Epidermal melanocyte (primary cell): ENCODE measurements at regions not wholly inside any gene's neighbourhood (a gene's known extent, or its start where the extent isn't known, plus 50 kb on each side); places are given as distances from the start of the nearest gene placed in this dataset.
"Not testable (repeated sequence)": the region's sequence is repeated elsewhere in the genome, so short reads cannot be mapped to it uniquely, and the experiment has no call there.

Experiments used
- DNase-seq: peaks from one replicate; pipeline ENCODE4 v3.0.0; 2011; ENCODE audit warnings: low spot score; ENCODE audit not compliant: insufficient read length

DNA sequence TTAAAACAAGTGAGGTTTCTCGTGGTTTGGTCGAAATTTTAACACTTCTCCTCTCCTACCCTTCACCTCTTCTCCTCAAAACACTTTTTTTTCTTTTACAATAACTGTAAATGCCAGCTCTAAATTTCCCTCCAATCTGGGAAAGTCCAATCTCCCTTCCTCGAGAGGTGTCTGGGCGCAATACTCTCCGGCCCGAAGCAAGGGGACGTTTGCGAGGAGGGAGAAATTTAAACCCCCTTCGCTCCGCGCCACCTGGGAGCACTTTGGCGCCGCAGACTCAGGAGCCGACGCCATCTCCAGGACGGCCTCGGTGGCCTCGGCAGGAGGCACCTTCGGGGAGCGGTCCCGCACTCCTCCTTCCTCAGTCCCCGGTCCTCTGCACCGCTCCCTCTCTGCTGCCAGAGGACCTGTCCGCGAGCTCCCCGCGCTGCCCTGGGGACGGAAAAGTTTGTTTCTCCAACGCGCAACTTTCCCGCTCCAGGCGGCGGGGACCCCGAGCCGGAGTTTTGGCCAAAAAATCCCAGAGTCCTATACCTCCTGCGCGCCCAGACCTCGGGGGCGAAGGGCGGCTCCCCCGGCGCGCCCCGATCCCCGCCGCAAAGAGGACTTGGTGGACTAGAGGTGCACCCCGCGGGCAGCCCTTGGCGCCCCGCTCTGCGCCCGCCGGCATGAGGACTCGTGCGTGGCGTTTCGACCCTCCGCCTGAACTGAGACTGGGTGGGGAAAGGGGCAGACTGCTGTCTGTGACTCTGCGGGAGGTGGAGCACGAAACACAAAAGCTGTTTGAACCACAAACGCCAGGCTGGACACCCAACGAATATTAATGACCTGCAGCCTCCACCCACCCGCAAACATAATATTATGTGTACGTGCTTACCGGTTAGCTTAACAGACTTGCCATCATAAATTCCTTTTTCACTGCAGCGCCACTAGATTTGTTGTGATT lies 95.2 kb upstream of the HMGA2 start:
- no peak for DNase-seq

DNA sequence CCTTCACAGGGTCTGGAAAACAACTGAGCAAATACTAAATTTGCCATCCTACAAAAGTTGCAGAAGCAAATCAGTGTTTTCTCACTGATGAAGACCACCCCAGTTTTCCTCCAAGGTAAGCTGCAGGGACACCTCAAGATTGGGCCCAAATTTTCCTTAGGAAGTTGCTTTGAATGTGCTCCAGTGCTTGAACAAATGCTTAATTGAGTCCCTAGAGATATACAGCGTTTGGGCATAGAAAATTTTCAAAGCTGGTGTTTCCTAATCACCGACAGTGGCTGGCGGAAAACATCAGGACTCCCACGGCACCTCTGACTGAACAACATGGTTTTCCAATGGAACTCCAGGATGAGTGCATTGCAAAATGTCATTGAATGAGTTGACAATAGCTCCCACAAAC lies 92.5 kb upstream of the HMGA2 start:
- no peak for DNase-seq

DNA sequence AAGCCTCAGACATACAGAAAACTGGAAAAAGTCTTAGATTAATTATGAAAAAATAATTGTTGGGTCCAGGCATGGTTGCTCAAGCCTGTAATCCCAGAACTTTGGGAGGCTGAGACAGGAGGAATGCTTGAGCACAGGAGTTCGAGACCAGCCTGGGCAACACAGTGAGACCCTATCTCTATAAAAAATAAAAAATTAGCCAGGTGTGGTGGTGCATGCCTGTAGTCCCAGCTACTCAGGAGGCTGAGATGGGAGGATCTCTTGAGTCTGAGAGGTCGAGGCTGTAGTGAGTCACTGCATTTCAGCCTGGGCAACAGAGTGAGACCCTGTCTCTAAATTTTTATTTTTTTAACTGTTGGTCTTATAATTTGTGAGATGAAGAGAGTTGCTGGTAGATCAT lies 90.6 kb upstream of the HMGA2 start:
- DNase-seq, result not testable (repeated sequence)

DNA sequence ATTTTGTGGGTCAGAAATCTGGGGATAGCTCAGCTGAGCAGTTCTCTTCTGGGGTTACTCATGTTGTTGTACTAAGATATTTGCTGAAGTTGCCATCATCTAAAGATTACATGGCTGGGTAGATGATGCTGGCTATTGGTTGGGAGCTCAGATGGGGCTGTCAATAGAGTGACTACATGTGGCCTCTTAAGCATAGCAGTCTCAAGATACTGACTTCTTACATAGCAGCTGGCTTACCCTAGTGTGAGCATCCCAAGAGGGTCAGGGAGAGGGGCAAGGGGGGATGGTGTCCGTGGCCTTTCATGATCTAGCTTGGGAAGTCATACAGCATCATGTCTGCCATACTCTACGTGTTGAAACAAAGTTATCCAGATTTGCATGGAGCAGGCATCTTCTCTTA lies 90.1 kb upstream of the HMGA2 start:
- DNase-seq, result no peak

DNA sequence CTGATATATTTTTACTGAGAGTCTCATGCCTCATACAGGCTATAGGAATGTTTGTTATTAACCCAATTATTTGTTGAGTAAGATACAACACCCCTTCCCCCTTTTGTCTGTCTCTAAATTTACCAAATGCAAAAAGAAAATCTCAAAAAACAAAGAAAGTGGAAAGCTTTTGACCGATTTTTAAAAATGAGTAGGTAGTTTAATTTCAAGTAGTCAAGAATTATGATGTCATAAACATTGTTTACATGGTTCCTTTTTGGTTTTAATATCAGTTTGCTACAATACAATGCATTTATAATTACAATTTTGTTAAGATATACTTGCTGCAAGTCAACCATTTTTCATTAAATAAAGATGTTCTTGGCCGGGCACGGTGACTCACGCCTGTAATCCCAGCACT lies 84.7 kb upstream of the HMGA2 start:
- no peak for DNase-seq

DNA sequence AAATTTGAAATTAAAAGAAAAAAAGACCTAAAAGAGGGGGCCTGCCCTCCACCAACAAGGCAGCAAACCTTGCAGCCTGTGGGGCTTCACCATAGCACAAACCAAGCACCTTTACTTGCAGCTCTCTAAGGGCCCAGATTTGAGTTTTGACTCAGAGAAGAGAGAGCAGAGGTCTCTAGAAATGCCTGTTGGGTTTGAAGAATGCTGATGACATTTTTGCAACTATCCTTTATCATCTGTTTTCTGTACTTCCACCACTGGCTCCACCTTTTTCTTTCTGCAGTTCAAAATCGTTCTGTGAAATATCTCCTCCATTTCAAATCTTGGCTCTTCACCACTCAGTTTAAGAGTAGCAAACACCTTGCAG lies 83.8 kb upstream of the HMGA2 start:
- no peak for DNase-seq

DNA sequence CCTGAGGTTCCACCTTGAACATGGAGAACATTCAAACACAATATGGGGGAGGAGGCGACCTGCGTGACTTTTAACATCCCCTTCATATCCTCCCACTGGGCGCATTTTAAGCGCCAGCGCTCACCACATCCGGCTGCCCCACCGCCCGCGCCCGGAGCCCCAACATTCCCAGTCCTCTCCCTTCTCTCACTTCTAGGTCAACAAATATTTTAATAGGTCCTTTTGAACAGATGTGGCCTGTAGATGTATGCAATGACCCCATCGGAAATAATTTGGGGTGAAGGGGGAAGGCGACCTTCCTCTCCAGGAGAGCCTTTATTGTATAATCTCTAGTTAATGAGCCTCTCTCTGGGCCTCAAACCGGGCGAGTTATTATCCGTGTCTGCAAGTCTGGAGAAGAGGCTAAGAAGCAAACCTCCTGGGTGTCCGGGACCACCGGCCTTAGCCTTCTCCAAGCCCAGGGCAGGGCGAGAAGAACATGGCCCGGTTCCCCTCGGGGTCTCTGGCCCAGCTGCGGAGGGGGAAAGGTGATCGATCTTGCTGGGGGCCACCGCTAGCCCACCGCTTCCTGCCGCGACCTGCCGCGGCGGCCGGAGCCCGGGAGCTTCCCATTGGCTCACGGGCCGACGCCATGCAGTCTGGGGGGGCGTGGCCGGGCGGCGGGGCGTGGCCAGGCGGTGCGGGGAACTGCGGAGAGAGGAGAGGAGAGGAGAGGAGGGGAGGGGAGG lies 83.2 kb upstream of the HMGA2 start:
- peak; percentile 75 for DNase-seq

DNA sequence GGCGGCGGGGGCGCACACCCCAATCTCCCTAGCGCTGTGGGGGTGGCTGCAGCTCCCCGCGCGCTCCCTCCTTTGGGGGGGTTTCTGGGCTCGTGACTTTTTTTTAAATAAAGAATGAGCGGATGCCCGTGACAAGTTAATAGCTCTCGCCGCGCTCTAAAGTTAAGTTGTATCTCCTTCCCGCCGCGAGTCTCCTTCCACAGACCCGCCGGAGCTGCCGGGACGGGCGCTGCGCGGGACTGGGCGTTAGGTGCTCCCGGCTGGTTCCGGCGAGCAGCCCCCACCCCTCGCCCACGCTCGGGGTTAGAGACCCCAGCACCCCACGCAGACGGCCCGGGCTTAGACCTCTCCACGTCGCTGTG lies 82.6 kb upstream of the HMGA2 start:
- no peak for DNase-seq

DNA sequence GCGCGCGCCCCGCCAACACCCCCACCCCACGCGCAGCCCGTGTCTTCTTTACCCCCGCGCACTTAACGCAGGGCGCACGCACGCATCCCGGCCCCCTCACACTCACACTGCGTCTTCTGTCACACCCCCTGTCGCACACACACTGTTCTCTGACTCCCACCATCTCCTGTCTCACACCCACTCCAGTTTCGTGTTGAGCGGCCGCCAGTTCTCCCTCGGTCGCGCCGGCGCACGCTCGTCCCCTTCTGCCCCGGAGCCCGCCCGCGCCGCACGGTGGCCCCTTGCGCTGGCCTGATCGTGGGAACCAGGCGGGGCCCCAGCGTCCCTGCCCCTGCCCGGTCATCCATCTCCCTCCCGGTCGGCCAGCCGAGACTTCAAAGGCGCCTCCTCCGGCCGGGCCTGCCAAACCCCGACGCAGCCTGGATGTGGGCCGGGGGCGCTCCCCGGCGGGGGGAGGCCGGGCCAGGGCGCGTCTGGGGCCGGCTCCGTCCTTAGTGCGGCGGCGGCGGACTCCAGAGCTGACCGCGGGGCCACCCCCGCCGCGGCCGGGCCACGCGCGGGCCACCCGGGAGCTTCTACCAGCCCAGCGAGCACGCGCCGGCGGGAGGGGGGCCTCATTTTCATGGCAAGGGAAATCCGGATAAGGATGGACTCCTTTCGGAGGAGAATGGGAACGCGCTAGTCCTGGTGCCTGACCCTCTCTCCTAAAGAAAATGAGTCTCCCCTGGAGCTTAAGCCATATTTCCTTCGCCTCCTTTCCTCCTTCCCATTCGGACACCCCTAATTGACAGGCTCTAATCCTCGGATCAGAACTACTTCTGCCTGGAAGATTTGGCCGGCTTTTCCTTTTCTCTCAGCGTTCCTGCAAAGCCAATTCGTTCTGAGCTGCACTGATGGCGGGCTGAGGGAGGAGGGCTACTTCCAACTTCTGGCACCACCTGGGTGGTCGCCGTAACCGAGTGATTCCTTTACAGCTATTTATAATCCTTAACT lies 82.0 kb upstream of the HMGA2 start:
- DNase-seq, result peak; percentile 64

DNA sequence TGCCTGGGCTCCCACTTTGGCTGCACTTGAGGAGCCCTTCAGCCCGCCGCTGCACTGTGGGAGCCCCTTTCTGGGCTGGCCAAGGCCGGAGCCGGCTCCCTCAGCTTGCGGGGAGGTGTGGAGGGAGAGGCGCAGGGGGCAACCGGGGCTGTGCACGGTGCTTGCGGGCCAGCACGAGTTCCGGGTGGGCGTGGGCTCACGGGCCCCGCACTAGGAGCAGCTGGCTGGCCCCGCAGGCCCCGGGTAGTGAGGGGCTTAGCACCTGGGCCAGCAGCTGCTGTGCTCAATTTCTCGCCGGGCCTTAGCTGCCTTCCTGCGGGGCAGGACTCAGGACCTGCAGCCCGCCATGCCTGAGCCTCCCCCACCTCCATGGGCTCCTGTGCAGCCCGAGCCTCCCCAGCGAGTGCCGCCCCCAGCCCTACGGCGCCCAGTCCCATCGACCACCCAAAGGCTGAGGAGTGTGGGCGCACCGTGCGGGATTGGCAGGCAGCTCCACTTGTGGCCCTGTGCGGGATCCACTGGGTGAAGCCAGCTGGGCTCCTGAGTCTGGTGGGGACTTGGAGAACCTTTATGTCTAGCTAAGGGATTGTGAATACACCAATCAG lies 79.9 kb upstream of the HMGA2 start:
- DNase-seq, result not testable (repeated sequence)

DNA sequence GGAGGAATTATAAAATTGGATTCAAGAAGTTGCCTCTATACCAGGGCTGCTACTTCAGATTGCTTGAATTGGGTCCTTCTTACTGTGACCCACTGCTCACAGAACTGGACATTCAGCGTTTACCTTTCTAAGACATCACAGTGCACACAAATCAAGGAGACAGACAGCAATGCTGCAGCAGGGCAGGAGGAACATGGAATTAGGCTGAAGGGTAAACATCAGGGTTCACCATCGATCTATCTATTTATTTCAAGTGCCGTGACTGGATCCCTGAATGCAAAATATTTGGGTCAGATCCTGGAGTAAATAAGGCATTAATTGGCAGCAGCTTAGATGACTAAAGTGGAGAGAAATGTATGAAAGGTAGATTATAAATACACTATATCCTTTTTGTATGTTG lies 76.9 kb upstream of the HMGA2 start:
- no peak for DNase-seq

DNA sequence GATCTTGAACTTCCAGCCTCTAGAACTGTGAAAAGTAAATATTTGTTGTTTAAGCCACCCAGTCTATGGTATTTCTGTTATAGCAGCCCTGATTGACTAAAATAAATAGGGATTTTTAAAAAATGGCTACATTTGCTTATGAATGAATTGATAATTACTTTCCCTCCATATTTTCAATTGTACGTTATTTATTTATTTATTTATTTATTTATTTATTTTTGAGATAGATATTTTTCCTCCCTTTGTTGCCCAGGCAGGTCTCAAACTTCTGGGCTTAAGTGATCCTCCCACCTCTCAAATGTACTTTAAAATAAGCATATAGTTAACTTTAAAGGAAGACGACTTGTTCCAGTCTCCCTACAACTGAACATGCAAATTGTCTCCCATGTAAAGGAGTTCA lies 76.0 kb upstream of the HMGA2 start:
- DNase-seq, result no peak

DNA sequence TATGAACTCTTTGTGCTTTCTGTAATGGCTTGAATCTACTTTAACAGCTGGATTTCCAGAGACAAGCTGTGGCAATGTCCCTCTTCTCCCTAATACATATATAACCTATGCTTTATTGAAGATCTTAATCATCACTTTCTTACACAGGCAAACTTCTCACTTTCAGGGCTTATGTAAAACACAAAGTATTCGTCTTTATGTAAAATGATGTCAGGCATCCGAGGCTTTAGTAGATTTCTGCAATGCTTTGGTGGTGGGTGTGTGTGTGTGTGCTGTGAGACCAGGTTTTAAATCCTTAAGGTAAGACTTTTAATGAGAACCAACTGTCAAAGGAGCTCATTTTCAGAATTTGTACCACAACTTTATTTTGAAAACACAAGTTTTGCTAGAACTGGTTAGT lies 70.0 kb upstream of the HMGA2 start:
- no peak for DNase-seq

DNA sequence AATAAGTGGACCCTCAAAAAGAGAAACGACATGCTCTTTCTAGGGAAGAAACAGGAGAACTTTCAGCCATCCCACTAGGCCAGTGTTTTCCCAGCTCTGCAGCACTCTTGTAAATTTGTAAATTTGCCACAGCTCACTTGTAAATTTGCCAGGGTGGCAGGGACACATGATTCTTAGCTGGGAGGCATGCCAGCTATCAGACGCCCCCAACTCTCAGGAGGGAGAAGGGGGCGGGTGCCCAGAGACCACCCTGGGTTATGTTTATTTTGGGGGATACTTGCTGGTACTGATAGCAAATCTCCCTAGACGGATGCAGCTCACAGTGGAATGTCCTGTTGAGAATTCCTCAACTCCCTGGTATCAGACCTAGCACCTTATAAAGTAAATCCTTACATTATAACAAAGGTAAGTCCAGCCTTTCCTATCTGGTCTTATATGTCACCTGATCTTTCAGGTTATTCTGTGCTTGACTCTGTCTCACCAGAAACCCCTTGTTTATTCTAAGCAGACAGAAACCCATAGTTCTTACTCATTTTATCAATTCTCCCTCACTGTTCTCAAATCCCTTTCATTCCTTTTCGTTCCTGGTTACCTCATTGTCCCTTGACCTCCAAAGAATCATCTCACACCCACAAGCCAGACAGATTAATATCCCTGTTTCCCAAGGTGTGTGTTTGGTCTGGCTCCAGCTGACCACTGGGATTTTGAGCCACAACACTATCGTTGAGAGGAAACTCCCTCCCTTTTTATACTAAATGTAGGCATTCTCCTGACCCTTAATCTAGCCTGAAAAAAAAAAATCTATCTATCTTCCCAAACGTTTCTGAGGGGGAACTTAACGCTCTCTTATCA lies 69.3 kb upstream of the HMGA2 start:
- no peak for DNase-seq

DNA sequence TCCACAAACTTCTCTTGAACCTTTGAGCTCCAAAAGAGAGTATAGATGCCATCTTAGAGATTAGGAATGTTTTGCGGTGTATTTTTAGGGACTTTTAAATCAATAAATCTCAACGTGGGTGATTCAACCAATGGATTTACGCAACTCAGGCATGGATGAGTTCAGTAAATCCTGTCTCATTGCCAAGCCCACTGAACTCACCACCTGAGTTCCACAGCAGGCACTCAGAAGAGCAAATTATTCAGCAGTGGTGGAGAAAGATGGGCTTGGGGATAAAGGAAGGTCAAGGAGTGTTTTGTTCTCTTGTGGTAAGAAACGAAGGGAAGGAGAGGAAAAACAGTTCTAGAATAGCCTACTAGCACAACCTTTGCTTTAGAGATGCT lies 68.7 kb upstream of the HMGA2 start:
- DNase-seq, result no peak

DNA sequence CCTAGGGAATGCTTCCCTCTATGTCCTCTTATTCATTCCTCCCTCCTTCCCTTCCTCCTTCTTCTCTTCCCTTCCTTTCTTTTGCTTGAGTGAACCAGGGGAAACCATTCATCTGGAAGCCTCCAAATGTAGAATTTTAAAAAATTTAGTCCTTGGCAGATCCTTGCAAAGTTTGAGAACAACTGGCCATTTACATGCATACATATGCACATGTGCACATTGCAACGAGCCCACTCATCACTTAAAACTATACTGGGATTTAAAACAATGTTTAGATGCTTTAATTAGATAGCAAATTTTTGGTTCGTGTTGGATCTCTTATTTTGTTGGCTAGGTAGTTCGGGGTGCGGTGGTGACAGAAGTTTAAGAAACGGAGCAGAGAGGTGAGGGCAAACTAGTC lies 68.0 kb upstream of the HMGA2 start:
- no peak for DNase-seq

DNA sequence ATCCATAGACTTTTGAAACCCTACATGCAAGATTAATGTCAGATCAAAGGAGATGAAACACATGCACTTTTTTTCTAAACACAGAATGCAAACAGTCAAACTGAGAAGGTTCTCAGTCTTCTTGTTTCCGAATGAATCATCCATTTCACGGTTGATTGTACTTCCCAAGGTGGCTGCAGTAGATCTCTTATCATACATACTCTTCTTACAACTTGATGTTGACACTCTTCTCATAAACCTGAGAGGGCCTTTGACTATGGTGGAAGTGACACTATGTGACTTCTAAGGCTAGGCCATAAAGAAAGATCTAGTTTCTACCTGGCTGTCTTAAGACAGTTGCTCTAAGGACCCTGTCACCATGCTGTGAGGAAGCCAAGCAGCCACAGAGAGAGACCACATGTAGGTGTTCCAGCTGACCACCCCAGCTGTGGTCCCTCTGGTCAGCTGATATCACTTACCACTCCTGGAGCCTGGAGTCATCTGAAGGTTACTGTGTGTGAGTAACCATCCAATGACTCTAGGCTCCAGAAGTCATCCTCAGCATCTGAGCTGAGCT lies 67.2 kb upstream of the HMGA2 start:
- no peak for DNase-seq

DNA sequence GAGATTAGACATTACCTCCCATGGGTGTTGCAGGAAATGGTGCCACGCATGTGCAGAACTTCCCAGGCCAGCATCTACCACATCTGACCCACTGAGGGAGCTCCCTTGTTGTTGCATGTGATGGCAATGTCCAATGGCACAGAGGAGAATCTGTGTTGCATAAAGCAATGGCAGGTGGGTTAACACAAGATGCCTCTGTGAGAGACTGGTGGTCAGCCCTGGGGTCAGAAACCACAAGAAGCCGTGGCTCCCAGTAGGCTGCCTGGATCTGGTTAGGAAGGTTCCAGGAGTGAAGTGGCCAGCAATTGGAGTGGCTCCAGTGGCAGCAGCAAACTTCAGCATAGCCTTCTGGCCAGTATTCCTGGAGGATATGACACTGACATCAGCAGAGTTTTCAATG lies 65.9 kb upstream of the HMGA2 start:
- DNase-seq, result no peak

DNA sequence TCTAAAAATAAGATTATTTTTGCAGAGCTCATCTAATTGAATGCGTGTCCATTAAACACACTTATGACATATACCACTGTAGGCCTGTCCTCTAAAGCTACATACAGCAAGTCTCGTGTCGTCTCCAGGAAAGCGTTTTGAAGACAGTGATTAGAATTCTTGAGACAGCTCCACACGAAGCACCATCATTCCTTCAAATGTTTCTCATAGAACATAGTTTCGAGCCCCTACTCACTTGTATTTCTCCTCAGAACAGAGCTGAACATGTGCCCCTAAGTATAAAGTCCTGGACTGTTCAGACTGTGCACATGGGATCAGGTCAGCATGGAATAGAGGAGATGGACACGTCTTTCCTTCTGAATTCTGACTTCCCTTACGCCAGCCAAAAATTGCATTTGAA lies 64.5 kb upstream of the HMGA2 start:
- no peak for DNase-seq

DNA sequence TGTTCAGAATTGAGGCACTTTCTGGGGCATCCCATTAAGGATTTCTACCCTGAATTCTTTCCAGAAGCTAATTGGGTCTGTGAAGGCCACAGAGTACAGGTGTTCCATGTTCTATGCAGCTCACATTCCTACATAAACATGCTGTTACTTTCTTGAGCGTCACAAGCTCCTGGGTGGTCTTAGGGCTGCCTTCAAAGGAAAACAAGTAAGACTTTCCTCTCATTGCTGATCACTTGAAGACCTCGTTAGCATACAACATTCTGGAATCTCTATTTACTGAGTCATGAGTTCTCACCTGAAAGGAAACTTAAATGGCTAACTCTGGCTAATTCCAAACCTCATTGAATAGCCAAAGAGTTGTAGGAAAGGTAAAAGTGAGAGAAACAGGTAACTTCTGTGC lies 63.0 kb upstream of the HMGA2 start:
- DNase-seq, result no peak
